ENCODE measurements at regions not wholly inside any gene's neighbourhood (a gene's known extent, or its start where the extent isn't known, plus 50 kb on each side); places are given as distances from the start of the nearest gene placed in this dataset.

GRCh38 chr9:10700915-10701314 lies 88.1 kb upstream of the PTPRD start:
- Histone ChIP-seq H3K4me1 (ENCODE audit: insufficient read depth, insufficient read length) (no peaks in the 10 kb centered on the region), H3K4me3 (ENCODE audit: insufficient read length, low read depth) (no peak overlapping the region), H3K9ac (ENCODE audit: insufficient read length, low read depth) (no peak overlapping the region), H3K9me3 (ENCODE audit: insufficient read depth, low read length) (no peaks in the 10 kb centered on the region; the same call in 1 of the 2 replicates), H3K36me3 (ENCODE audit: insufficient read depth, insufficient read length, low read length) (no peaks in the 10 kb centered on the region), H3K27me3 (ENCODE audit: insufficient read depth, insufficient read length) (no peaks in the 10 kb centered on the region)
- TF ChIP-seq ZNF274 (IDR thresholded peaks at IDR 0.05; ENCODE audit: low read depth, low read length) (no peak), SUZ12 (IDR thresholded peaks at IDR 0.05; ENCODE audit: extremely low read depth, insufficient read depth, insufficient read length) (no peak), YY1 (IDR thresholded peaks at IDR 0.05; ENCODE audit: insufficient read depth, insufficient read length) (no peak)
- no peak for DNase-seq (ENCODE audit: low read depth, low spot score)

- Histone ChIP-seq H3K27me3 (ENCODE audit: insufficient read depth, insufficient read length) (no peaks in the 10 kb centered on the region), H3K36me3 (ENCODE audit: insufficient read depth, insufficient read length, low read length) (no peaks in the 10 kb centered on the region), H3K4me1 (ENCODE audit: insufficient read depth, insufficient read length) (no peaks in the 10 kb centered on the region), H3K9ac (ENCODE audit: insufficient read length, low read depth) (no peak overlapping the region), H3K4me3 (ENCODE audit: insufficient read length, low read depth) (no peak overlapping the region), H3K9me3 (ENCODE audit: insufficient read depth, low read length) (no peaks in the 10 kb centered on the region; the same call in 1 of the 2 replicates)
- no peak for DNase-seq (ENCODE audit: low read depth, low spot score)
- no peak for TF ChIP-seq SUZ12 (IDR thresholded peaks at IDR 0.05; ENCODE audit: extremely low read depth, insufficient read depth, insufficient read length)
Measured at GRCh38 chr9:10701906-10702305, 89.1 kb upstream of the PTPRD start.

- no peaks in the 10 kb centered on the region for H3K36me3 ChIP-seq (ENCODE audit: insufficient read depth, insufficient read length, low read length)
- H3K4me1 ChIP-seq (ENCODE audit: insufficient read depth, insufficient read length) = no peaks in the 10 kb centered on the region
- no peak overlapping the region for H3K4me3 ChIP-seq (ENCODE audit: insufficient read length, low read depth)
- H3K9ac ChIP-seq (ENCODE audit: insufficient read length, low read depth) = no peak overlapping the region
- TF ChIP-seq YY1 (IDR thresholded peaks at IDR 0.05; ENCODE audit: insufficient read depth, insufficient read length) (no peak), SUZ12 (IDR thresholded peaks at IDR 0.05; ENCODE audit: extremely low read depth, insufficient read depth, insufficient read length) (no peak), ZNF274 (IDR thresholded peaks at IDR 0.05; ENCODE audit: low read depth, low read length) (no peak)
- no peak for DNase-seq (ENCODE audit: low read depth, low spot score)
- no peaks in the 10 kb centered on the region for H3K27me3 ChIP-seq (ENCODE audit: insufficient read depth, insufficient read length)
- no peaks in the 10 kb centered on the region for H3K9me3 ChIP-seq (ENCODE audit: insufficient read depth, low read length)
Measured at GRCh38 chr9:10703139-10703538, 90.3 kb upstream of the PTPRD start.

- Histone ChIP-seq H3K36me3 (ENCODE audit: insufficient read depth, insufficient read length, low read length) (no peaks in the 10 kb centered on the region), H3K27me3 (ENCODE audit: insufficient read depth, insufficient read length) (no peaks in the 10 kb centered on the region), H3K9ac (ENCODE audit: insufficient read length, low read depth) (no peak overlapping the region), H3K4me1 (ENCODE audit: insufficient read depth, insufficient read length) (no peaks in the 10 kb centered on the region), H3K4me3 (ENCODE audit: insufficient read length, low read depth) (no peak overlapping the region), H3K9me3 (ENCODE audit: insufficient read depth, low read length) (no peaks in the 10 kb centered on the region)
- peak; percentile 6 for DNase-seq (ENCODE audit: low read depth, low spot score)
- TF ChIP-seq YY1 (IDR thresholded peaks at IDR 0.05; ENCODE audit: insufficient read depth, insufficient read length) = no peak
- TF ChIP-seq ZNF274 (IDR thresholded peaks at IDR 0.05; ENCODE audit: low read depth, low read length) = no peak
- TF ChIP-seq SUZ12 (IDR thresholded peaks at IDR 0.05; ENCODE audit: extremely low read depth, insufficient read depth, insufficient read length) = no peak
Measured at GRCh38 chr9:10704720-10705119, 91.9 kb upstream of the PTPRD start.

- H3K4me1 ChIP-seq (ENCODE audit: insufficient read depth, insufficient read length) = no peaks in the 10 kb centered on the region
- TF ChIP-seq SUZ12 (IDR thresholded peaks at IDR 0.05; ENCODE audit: extremely low read depth, insufficient read depth, insufficient read length) (no peak), YY1 (IDR thresholded peaks at IDR 0.05; ENCODE audit: insufficient read depth, insufficient read length) (no peak), ZNF274 (IDR thresholded peaks at IDR 0.05; ENCODE audit: low read depth, low read length) (no peak)
- H3K27me3 ChIP-seq (ENCODE audit: insufficient read depth, insufficient read length) = no peaks in the 10 kb centered on the region
- H3K9me3 ChIP-seq (ENCODE audit: insufficient read depth, low read length) = no peaks in the 10 kb centered on the region
- H3K4me3 ChIP-seq (ENCODE audit: insufficient read length, low read depth) = no peak overlapping the region
- DNase-seq (ENCODE audit: low read depth, low spot score) = no peak
- H3K9ac ChIP-seq (ENCODE audit: insufficient read length, low read depth) = no peak overlapping the region
- no peaks in the 10 kb centered on the region for H3K36me3 ChIP-seq (ENCODE audit: insufficient read depth, insufficient read length, low read length)
Measured at GRCh38 chr9:10705383-10705782, 92.6 kb upstream of the PTPRD start.

- Histone ChIP-seq H3K4me3 (ENCODE audit: insufficient read length, low read depth) (no peak overlapping the region), H3K9ac (ENCODE audit: insufficient read length, low read depth) (no peak overlapping the region), H3K4me1 (ENCODE audit: insufficient read depth, insufficient read length) (no peaks in the 10 kb centered on the region), H3K36me3 (ENCODE audit: insufficient read depth, insufficient read length, low read length) (no peaks in the 10 kb centered on the region), H3K27me3 (ENCODE audit: insufficient read depth, insufficient read length) (no peaks in the 10 kb centered on the region), H3K9me3 (ENCODE audit: insufficient read depth, low read length) (no peaks in the 10 kb centered on the region)
- no peak for DNase-seq (ENCODE audit: low read depth, low spot score)
- no peak for TF ChIP-seq YY1 (IDR thresholded peaks at IDR 0.05; ENCODE audit: insufficient read depth, insufficient read length)
- no peak for TF ChIP-seq SUZ12 (IDR thresholded peaks at IDR 0.05; ENCODE audit: extremely low read depth, insufficient read depth, insufficient read length)
- no peak for TF ChIP-seq ZNF274 (IDR thresholded peaks at IDR 0.05; ENCODE audit: low read depth, low read length)
Measured at GRCh38 chr9:10706788-10707187, 94.0 kb upstream of the PTPRD start.

- Histone ChIP-seq H3K36me3 (ENCODE audit: insufficient read depth, insufficient read length, low read length) (no peaks in the 10 kb centered on the region), H3K9me3 (ENCODE audit: insufficient read depth, low read length) (no peaks in the 10 kb centered on the region), H3K9ac (ENCODE audit: insufficient read length, low read depth) (no peak overlapping the region), H3K4me3 (ENCODE audit: insufficient read length, low read depth) (no peak overlapping the region), H3K4me1 (ENCODE audit: insufficient read depth, insufficient read length) (no peaks in the 10 kb centered on the region), H3K27me3 (ENCODE audit: insufficient read depth, insufficient read length) (no peaks in the 10 kb centered on the region)
- DNase-seq (ENCODE audit: low read depth, low spot score) = no peak
- TF ChIP-seq ZNF274 (IDR thresholded peaks at IDR 0.05; ENCODE audit: low read depth, low read length) (no peak), SUZ12 (IDR thresholded peaks at IDR 0.05; ENCODE audit: extremely low read depth, insufficient read depth, insufficient read length) (no peak), YY1 (IDR thresholded peaks at IDR 0.05; ENCODE audit: insufficient read depth, insufficient read length) (no peak)
Measured at GRCh38 chr9:10721301-10721700, 108.5 kb upstream of the PTPRD start.

GRCh38 chr9:10729213-10729612 lies 116.4 kb upstream of the PTPRD start:
- TF ChIP-seq ZNF274 (IDR thresholded peaks at IDR 0.05; ENCODE audit: low read depth, low read length) (no peak), SUZ12 (IDR thresholded peaks at IDR 0.05; ENCODE audit: extremely low read depth, insufficient read depth, insufficient read length) (no peak), YY1 (IDR thresholded peaks at IDR 0.05; ENCODE audit: insufficient read depth, insufficient read length) (no peak)
- no peak for DNase-seq (ENCODE audit: low read depth, low spot score)
- Histone ChIP-seq H3K36me3 (ENCODE audit: insufficient read depth, insufficient read length, low read length) (no peaks in the 10 kb centered on the region), H3K9me3 (ENCODE audit: insufficient read depth, low read length) (no peaks in the 10 kb centered on the region), H3K4me3 (ENCODE audit: insufficient read length, low read depth) (no peak overlapping the region), H3K27me3 (ENCODE audit: insufficient read depth, insufficient read length) (no peaks in the 10 kb centered on the region), H3K4me1 (ENCODE audit: insufficient read depth, insufficient read length) (no peaks in the 10 kb centered on the region), H3K9ac (ENCODE audit: insufficient read length, low read depth) (no peak overlapping the region)
